ENCODE measurements at regions not wholly inside any gene's neighbourhood (a gene's known extent, or its start where the extent isn't known, plus 50 kb on each side); places are given as distances from the start of the nearest gene placed in this dataset.

DNA sequence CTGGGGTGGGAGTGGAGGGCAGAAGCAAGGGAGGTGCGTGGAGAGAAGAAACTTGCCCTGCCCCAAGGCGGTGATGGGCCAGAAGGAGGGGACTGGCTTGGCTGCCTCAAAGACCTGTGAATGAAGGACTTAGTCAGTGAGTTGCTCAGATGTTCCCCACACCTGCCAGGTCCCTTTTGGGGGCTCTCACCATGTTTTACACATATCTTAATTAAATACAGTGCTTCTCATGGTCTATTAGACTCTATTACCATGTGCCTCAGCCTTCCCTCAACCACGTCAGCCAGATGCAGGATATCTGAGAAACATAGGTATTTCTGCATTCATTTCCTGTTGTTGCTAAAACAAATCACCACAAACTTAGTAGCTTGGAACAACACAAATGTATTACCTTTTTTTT lies 429.5 kb downstream of the BUD13 start:
- TF ChIP-seq RCOR1 (IDR thresholded peaks at IDR 0.05; ENCODE audit: low read length) (no peak), CTCF (IDR thresholded peaks at IDR 0.05) (no peak), EZH2phosphoT487 (IDR thresholded peaks at IDR 0.05; ENCODE audit: borderline replicate concordance, low read depth) (no peak), RXRA (IDR thresholded peaks at IDR 0.05; ENCODE audit: borderline replicate concordance, low read depth) (no peak), SIN3A (IDR thresholded peaks at IDR 0.05; ENCODE audit: borderline replicate concordance, low read depth, low read length) (no peak), POLR2AphosphoS5 (IDR thresholded peaks at IDR 0.05; ENCODE audit: low read depth, low read length) (no peak), GATA2 (CRISPR knock-in tag; IDR thresholded peaks at IDR 0.05) (no peak), RAD21 (IDR thresholded peaks at IDR 0.05; ENCODE audit: low read length) (no peak)

Data from SK-N-SH (cell line).